SK-N-SH treated with all-trans-retinoic acid at 6 μM for 48 hours (cell line): ENCODE measurements at regions not wholly inside any gene's neighbourhood (a gene's known extent, or its start where the extent isn't known, plus 50 kb on each side); places are given as distances from the start of the nearest gene placed in this dataset.

ENCODE experiments used
- ARNTL ChIP-seq: fragments of 450-650 bp; formaldehyde crosslinking; IDR thresholded peaks from 2 replicates; pipeline ENCODE4 v1.5.0; 2020; ENCODE audit warnings: low read depth, mild to moderate bottlenecking, moderate library complexity, borderline replicate concordance
- CREB5 ChIP-seq: fragments of 250-450 bp; sonication (Bioruptor Pico); IDR thresholded peaks from 2 replicates; pipeline ENCODE4 v1.5.1; 2020; ENCODE audit warnings: low read depth, mild to moderate bottlenecking, moderate library complexity
- CSRNP3 ChIP-seq: fragments of 250-450 bp; sonication (Bioruptor Pico); IDR thresholded peaks from 2 replicates; pipeline ENCODE4 v1.5.1; 2021; ENCODE audit warnings: mild to moderate bottlenecking, moderate library complexity
- GLIS3 ChIP-seq: fragments of 250-450 bp; sonication (Bioruptor Pico); IDR thresholded peaks from 2 replicates; pipeline ENCODE4 v1.5.0; 2020; ENCODE audit warnings: mild to moderate bottlenecking, moderate library complexity
- OSR1 ChIP-seq: fragments of 250-450 bp; sonication (Bioruptor Pico); IDR thresholded peaks from 2 replicates; pipeline ENCODE4 v1.8.0; 2022; ENCODE audit warnings: moderate library complexity, mild to moderate bottlenecking, inconsistent platforms
- PATZ1 ChIP-seq: fragments of 250-450 bp; sonication (Bioruptor Pico); IDR thresholded peaks from 2 replicates; pipeline ENCODE4 v1.8.0; 2020; ENCODE audit warnings: mild to moderate bottlenecking, moderate library complexity, borderline replicate concordance
- RARB ChIP-seq: fragments of 250-450 bp; sonication (Bioruptor Pico); IDR thresholded peaks from 2 replicates; pipeline ENCODE4 v1.8.0; 2021; ENCODE audit warnings: mild to moderate bottlenecking, moderate library complexity
- TCF4 ChIP-seq: fragments of 250-450 bp; sonication (Bioruptor Pico); IDR thresholded peaks from 2 replicates; pipeline ENCODE4 v1.8.0; 2021; ENCODE audit warnings: mild to moderate bottlenecking, moderate library complexity, borderline replicate concordance
- TSHZ2 ChIP-seq: fragments of 250-450 bp; sonication (Bioruptor Pico); IDR thresholded peaks from 2 replicates; pipeline ENCODE4 v1.5.0; 2020; ENCODE audit warnings: mild to moderate bottlenecking, moderate library complexity
- ZFP3 ChIP-seq: fragments of 250-450 bp; sonication (Bioruptor Pico); IDR thresholded peaks from 2 replicates; pipeline ENCODE4 v1.5.0; 2020; ENCODE audit warnings: mild to moderate bottlenecking, moderate library complexity
- ZFP30 ChIP-seq: fragments of 450-650 bp; formaldehyde crosslinking; IDR thresholded peaks from 2 replicates; pipeline ENCODE4 v1.5.0; 2022; ENCODE audit warnings: mild to moderate bottlenecking, moderate library complexity
- ZNF565 ChIP-seq: fragments of 450-650 bp; formaldehyde crosslinking; conservative IDR thresholded peaks from 2 replicates; pipeline ENCODE4 v1.5.0; 2020; ENCODE audit warnings: low read depth, mild to moderate bottlenecking, moderate library complexity
- ZNF70 ChIP-seq: fragments of 450-650 bp; formaldehyde crosslinking; IDR thresholded peaks from 2 replicates; pipeline ENCODE4 v1.5.0; 2020; ENCODE audit warnings: mild to moderate bottlenecking, moderate library complexity

- TF ChIP-seq CREB5 (CRISPR knock-in tag) (no peak), PATZ1 (CRISPR knock-in tag) (no peak), ZNF70 (CRISPR knock-in tag) (no peak), TCF4 (CRISPR knock-in tag) (no peak), ARNTL (CRISPR knock-in tag) (no peak), CSRNP3 (CRISPR knock-in tag) (no peak), OSR1 (CRISPR knock-in tag) (no peak), TSHZ2 (CRISPR knock-in tag) (no peak), ZNF565 (CRISPR knock-in tag) (no peak), ZFP3 (CRISPR knock-in tag) (no peak), ZFP30 (no peak), GLIS3 (CRISPR knock-in tag) (no peak), RARB (CRISPR knock-in tag) (no peak)
These were observed 68.6 kb upstream of the VIPR2 start for GRCh38 chr7:159213253-159213652.
